GF-D8 (cell line): ENCODE measurements at regions not wholly inside any gene's neighbourhood (a gene's known extent, or its start where the extent isn't known, plus 50 kb on each side); places are given as distances from the start of the nearest gene placed in this dataset.
"Not testable (repeated sequence)": the region's sequence is repeated elsewhere in the genome, so short reads cannot be mapped to it uniquely, and the experiment has no call there.

Experiments used
- DNase-seq: peaks from one replicate; lab custom pipeline; 2025; lab: John Stamatoyannopoulos, UW

DNA sequence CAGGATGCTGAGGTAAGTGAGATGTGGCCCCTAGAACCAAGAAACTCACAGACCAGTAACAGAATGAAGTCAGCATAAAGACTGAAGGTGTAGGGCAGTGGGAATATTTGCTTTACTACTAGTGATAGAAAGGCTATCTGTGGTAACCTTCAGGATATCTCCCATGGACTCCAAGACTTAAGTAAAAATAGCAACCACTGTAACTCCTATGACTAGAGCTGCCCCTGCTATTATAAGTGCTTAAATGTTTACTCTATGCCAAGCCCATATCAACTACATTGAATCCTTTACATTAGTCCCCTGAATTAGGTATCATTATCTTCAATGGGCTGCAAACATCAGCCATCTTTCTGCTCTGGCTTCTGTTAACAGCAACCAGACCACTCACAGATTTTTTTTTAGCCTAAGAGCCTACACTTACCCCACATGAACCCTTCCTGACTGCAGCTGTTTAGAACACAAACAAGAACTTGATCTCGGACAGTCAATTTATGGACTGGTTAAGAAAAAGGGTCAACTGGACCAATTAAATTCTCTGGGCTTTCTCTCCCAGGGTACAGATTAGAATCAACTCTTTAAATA lies 335.1 kb upstream of the API5 start:
- no peak for DNase-seq

DNA sequence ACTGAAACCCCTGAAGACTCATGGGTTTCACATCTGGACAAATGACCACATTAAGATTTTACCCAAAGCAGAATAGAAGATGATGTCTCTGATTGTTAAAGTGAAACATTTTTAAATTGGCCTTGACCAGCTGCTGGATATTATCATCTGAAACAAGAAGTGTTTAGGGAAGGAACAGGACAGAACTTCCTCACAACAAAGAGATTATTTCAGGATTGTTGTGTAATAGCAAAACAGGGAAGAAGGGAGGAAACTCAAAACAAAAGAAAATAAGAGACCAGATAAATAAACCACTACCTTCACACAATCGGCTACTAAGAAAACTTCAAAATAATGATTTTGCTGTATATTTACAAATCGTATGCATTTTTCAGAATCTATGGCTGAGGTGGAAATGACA lies 319.2 kb upstream of the API5 start:
- no peak for DNase-seq

DNA sequence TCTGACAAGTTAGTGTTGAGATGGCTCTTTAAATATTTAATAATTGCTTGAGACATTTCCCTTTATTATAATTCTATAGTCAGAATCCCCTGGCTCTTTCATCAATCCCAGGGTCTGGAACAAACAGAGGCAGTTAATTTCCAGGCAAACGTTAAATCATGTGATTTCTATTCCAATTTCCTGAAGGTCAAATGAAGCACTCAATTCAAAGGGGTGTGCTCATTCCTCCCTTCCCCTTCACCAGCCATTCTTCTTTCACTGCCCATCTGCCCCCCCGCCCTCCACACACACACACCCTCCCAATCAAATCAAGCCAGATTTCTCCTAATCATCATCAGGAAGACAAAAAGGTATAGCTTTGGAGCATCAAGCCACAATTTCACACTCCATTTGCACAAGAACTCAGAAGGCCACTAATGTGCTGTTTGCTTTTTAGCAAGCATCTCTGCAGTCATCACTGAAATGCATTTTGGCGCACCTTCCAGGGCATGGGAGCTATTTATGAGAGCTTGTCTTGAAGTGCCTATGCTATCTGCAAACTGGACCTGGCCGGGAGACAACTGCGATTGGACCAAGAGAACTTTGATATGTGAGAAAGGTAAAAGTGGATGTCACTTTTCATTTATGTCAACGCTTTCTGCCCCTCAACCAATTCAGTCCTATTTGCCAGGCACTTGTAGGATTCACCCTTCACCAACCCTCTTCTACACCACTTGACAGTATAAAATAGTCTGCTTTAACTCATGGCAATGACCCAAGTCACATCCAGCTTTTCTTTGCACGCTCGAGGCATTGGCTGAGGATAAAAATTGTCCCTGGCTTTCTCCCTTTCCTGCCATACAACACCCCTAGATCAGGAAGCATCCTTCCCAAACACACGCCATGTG lies 315.1 kb upstream of the API5 start:
- DNase-seq = no peak

DNA sequence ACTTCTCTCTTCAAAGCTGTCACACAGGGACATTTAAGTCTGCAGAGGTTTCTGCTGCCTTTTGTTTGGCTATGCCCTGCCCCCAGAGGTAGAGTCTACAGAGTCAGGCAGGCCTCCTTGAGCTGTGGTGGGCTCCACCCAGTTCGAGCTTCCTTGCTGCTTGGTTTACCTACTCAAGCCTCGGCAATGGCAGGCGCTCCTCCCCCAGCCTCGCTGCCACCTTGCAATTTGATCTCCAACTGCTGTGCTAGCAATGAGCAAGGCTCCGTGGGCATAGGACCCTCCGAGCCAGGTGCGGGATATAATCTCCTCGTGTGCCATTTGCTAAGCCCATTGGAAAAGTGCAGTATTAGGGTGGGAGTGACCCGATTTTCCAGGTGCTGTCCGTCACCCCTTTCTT lies 306.9 kb upstream of the API5 start:
- not testable (repeated sequence) for DNase-seq

DNA sequence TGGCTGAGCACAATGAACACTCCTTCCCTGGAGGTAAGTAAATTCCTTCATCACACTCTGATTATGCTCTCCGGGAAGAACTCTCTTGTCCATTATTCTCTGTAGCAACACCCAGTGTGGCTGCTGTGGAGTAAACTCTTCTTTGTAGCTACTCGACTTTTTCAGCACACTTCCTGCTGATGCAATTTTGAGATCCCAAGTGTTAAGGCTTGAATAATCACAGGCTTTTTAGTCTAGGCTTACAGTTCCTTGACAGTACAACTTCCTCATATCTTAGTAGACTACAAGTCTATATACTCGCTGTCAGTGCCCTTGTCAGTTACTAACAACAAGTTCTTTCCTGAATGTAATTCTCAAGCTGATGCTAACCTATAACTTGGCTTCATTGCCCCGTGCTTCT lies 301.8 kb upstream of the API5 start:
- peak; percentile 9 for DNase-seq

DNA sequence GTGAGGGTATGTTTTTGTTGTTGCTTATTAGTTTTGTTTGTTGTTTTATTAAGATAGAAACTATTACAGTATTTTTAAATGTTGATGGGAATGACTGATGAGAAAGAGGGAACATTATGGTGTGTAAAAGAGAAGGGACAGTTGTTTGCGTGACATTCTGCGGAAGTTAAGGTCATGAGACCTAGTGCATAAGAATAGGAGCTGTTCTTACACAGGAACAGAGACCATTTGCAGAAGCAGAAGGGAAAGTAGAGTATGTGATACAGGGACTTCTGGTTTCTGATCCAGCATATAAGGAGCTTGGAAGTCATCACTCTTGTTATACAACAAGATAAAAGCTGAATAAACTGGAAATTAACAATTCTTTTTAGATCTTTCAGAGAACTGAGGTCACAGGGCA lies 299.2 kb upstream of the API5 start:
- no peak for DNase-seq

DNA sequence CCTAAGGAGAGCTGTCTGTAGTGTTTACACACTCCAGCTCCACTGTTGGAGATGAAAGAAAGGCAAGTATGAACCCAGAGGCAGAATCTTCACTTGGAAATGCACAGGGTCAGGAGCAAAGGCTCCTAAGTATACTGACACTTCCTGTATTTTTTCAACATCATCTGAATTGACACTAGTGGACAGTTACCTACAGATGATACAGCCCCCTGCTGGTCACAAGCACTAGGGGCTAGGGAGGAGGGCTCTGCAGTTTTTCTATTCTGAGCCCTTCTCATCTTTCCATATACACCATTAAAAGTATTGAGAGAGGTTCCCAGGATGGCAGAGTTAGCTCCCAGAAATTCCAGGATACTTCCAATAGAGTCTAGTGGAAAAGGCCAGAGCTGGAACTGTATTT lies 290.3 kb upstream of the API5 start:
- no peak for DNase-seq

DNA sequence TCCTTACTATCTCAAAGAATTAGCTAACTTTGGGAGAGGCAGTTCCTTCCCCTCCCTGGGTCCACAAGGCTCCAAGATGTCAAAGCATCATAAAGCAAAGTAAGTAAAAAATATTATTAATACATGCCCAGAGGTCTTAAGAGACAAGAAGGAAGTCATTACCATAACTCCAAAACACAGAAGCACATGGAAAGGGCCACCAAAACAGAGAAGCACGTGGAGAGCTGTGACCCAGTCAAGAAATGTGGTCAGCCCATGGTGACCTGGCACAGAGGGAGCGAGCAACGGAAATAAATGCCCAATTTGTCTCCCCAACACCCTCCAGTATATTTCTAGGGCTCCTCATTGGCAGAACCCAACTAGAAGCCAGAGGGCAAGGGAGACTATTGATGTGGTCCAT lies 277.5 kb upstream of the API5 start:
- DNase-seq = no peak

DNA sequence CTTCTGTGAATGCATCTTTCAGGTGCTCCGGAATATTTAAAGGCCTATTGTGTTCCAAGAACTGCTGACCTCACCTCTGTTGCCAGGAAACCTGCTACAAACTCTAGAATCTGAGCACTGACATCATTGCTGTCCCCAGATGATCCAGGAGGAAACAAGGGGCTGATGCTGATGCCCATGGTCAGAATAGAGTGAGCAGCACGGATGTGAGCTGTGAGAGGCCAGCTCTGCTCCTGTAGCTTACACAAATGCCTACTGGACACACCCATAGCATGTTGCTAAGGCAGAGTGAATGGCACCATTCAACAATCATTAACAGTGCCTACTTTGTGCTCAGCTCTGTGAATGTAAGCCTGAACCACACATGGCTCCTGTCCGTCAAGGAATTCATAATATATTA lies 276.7 kb upstream of the API5 start:
- DNase-seq = no peak

DNA sequence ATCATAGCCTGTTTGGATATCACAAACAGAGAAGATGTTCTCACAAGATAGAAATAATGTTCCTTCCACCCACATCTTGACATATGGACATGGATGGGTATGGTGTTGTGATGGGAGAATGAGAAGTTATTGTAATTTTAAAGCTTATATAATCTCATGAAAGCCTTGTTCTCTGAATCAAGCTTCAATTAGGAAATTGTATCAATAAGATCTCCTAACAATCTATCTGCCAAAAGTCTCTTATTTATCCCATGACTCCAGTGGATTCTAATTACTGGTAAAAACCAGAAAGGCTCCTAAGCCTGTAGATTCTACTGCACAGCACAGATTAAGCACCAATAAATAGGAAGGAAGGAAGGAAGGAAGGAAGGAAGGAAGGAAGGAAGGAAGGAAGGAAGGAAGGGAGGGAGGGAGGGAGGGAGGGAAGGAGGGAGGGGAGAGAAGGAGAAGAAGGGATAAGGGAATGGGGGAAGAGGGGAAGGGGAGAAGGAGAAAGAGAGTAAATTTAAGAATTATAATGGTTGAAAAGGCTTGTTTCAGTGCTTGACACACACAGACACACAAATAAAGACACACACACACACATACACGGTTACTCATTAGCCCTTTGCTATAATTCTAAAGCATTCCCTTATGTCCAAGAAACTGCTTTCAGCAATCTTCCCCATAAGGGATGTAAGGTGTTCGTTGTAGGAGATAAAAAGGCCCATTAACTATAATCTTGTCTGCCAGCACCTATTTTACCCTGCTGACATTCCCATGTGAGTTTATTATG lies 258.0 kb upstream of the API5 start:
- no peak for DNase-seq

DNA sequence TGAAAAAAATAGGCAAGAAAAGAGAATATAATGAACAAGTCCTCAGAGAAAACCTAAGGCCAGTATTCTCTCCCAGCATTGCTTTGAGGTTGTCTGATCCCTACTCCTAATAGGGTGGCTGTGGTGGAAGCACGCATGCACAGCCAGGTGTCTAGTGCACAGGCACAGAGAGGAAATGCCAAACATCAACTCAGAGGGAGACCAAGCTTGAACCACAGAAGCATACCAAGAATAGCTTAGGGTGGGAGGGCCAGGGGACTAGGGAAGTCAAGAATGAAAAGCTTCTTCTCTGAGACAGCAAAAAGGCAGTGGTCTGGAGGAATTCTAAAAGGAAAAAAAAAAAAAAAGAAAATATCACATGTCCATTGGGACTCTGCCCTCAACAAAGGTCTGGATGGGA lies 244.1 kb upstream of the API5 start:
- no peak for DNase-seq

DNA sequence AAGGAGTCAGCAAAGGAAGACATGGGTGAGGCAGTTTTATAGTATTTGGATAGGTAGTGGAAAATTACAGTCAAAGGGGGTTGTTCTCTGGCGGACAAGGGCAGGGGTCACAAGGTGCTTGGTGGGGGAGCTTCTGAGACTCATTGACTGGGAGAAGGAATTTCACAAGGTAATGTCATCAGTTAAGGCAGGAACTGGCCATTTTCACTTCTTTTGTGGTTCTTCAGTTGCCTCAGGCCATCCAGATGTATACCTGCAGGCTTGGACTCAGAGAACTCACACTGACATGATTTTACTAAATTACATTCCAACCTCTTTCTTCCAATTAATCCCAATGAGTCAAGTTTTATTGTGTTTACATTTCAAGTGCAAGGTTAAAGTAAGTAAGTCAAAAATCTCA lies 240.5 kb upstream of the API5 start:
- no peak for DNase-seq

DNA sequence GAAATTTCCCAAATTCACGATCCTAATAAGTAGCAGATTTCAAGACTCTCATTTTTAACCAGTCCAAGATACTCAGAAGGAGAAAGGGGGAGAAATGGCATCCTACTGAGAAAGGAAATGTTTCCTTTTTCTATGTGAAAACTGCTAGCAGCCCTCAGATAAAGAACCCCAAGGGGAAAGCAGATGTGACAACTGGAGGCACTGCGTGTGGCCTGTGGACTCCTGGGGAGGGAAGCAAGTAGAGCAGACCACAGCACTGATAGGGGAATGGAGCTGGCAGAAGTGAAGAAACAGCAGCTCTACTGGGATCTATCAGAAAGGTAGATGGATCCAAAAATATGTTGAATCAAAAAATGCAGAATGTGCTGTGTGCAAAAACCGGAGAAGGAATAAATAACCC lies 239.7 kb upstream of the API5 start:
- DNase-seq = no peak

DNA sequence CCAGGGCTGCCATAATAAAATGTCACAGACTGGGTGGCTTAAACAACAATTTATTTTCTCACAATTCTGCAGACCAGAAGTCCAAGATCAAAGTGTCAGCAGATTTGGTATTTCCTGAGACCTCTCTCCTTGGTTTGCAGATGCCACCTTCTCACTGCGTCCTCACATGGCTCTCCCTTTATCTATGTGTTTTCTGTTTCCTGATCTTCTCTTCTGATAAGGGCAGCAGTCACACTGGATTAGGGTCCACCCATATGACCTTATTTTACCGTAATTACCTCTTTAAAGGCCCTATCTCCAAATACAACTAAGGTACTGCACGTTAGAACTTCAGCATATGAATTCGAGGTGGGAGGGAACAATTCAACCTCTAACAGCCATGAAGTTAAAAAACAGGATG lies 238.9 kb upstream of the API5 start:
- DNase-seq = no peak

DNA sequence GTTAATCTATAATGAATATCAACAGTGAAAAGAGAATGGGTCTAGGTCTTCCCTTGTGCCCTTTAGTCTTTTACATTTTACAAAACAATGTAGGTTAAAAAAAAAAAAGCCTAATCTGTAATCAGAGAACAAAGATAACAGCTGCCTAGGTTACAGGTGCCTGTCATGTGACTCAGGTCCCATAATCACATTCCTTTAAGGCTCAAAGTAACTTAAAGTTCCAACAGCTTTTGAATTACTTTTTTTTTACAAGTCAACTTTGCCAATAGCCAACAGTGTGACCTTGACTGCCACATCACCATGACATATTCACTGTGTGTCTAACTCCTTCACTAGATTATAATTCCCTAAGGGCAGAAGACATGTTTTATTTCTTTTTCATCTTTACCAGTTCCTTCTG lies 237.0 kb upstream of the API5 start:
- no peak for DNase-seq

DNA sequence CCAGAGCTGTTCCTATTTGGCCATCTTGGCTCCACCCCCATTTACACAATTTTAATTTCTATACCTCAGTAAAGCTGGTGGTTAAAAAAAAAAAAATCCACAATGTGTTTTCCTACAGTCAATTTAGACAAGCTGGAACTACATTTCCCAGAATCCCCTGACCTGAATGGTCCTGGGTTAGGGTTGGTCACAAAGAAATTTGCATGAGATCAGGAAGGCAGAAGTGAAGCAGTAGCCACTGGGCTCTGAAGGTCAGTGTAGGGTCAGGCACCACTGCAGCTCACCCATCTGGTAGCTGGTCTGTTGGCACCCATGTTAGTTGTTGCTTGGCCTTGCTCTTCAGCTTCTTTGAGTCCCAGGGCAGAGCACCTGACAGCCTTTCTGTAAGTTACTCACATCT lies 210.7 kb upstream of the API5 start:
- no peak for DNase-seq

DNA sequence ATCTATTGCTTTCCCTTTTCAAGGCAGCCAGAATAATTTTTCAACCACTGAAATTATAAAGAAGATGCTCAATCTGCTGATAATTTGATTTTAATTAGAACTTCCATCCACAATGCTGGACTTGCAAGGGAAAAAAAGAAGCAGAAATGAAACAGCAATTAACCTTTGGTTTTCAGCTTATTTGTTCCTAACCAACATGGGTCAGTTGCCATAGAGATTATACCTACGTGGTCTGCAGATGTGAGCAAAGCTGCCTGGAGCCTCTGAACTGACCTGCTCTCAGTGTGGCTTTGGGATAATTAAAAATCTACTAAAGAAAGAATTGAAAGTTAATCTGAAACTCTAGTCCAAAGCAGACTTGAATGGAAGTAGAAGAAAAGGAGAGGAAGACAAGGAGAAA lies 195.7 kb upstream of the API5 start:
- DNase-seq = no peak

DNA sequence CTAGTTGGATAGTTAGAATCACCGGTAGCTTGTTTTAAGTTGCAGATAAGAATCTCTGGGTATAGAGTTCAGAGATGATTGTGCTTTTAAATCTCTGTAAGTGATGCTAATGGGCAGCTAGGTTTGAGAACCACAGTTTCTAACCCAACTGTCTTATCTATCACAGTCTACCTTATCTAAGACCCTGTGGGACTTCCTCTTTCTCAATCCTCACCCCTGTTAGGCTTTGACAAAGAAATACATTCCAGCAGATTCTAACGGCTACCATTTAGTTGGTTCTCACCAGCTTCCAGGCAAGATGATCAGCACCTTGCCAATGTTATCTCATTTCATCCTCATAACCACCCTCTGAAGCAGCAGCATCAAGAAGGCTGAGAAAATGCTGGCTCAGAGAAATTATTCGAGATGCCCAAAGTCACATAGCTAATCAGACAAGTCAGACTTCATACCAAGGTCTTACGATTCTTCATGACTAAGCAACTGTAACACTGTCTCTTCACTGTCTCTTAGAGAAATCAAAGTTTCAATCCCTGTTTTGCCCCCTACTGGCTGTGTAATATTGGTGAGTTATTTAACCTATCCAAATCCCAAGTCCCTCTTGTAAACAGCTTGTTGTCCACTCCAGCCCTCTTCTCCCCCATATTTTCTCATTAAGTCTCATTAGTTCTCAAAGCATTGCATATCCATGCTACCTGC lies 192.4 kb upstream of the API5 start:
- no peak for DNase-seq

DNA sequence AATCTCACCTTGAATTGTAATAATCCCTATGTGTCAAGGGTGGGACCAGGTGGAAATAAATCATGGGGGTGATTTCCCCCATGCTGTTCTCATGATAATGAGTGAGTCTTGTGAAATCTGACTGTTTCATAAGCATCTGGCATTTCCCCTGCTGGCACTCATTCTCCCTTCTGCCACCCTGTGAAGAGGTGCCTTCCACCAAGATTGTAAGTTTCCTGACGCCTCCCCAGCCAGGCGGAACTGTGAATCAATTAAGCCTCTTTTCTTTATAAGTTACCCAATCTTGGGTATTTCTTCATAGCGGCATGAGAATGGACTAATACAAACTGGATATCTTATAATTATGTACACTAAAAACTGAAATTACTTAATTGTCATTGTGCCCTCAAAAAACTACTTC lies 189.2 kb upstream of the API5 start:
- no peak for DNase-seq

DNA sequence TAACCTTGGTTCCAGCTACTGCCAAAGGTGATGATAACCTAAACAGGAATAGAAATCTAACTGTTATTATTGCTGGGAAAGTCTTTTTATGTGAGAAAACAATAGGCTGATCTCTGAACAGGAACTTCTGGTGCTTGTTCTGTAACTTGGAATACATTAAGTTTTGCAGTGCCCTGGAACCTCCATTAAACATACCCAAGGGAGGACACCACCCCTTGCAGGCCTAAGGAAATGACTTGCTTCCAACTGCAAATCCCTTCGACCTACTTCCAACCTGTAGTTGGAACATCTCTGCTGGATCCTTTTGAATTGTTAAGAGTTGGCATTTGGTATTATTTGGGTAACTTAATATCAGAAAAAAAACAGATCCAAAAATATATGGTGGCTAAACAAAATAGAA lies 188.4 kb upstream of the API5 start:
- DNase-seq = no peak

DNA sequence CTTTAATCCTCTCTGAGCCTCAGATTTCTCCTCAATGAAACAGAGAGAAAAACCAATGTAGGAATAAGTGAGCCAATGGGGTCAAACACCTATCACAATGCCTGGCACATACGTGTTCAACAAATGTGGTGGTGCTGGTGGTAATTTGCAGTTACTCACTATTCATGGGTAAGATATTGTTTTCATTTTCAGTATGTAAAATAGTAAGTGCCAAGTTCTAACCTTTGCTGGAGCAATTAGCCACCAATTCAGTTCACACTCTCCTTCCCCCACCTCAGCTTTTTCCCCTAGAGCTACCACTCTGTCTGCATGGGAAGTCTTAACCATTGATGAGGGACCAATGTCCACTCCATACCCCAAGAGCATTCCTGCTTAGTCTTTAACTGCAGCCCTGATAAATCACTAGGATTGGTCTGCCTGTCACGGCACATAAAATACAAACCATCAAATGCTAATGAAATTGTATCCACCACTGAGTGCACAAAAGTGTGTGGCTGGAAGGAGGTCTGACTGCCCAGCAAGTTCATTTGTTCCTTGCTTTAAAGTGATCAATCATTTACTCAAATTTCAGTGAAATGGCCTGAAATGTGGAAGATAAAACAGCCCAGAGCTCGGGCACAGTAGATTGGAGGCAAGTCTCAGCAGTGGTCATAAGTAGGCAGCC lies 187.4 kb upstream of the API5 start:
- no peak for DNase-seq

DNA sequence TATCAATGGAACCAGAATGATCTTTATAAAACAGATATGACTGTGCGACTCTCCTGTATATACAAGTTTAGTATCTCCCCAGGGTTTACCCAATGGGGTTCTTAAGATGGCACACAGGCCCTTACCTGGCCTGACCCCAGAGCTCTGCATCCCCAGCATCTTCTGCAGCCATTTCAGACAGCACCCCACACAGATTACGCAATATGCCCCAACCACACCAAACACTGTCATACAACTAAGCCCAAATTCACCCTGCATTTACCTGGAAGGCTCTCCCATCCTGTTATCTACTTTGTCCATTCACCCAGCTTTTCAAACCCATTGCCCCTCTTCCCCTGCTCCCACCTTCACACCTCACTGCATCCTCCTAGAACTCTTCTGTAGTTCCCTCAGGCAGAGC lies 182.5 kb upstream of the API5 start:
- no peak for DNase-seq
